Ascending aorta (tissue), 2 donors: ENCODE measurements at regions not wholly inside any gene's neighbourhood (a gene's known extent, or its start where the extent isn't known, plus 50 kb on each side); places are given as distances from the start of the nearest gene placed in this dataset.

Source experiments
- DNase-seq, 2 donors: peaks; one replicate each; pipeline ENCODE4 v3.0.0-alpha.2; 2019; ENCODE audit warnings: low spot score in 2 of 2
- H3K27ac ChIP-seq, 2 donors: fragments of 200-600 bp; sonication (generic); one replicate each; pipeline ENCODE4 v1.5.1; 2016 to 2017; ENCODE audit warnings: mild to moderate bottlenecking in 1 of 2
- H3K27me3 ChIP-seq: fragments of 200-600 bp; sonication (generic); one replicate; pipeline ENCODE4 v1.5.1; 2017
- H3K36me3 ChIP-seq, 2 donors: fragments of 200-600 bp; sonication (generic); one replicate each; pipeline ENCODE4 v1.5.1; 2016
- H3K4me1 ChIP-seq, 2 donors: fragments of 200-600 bp; sonication (generic); one replicate each; pipeline ENCODE4 v1.5.1; 2016 to 2017; ENCODE audit warnings: mild to moderate bottlenecking in 1 of 2
- H3K4me3 ChIP-seq, 2 donors: fragments of 200-600 bp; sonication (generic); one replicate each; pipeline ENCODE4 v1.5.1; 2016 to 2017; ENCODE audit warnings: mild to moderate bottlenecking in 1 of 2
- H3K9me3 ChIP-seq, 2 donors: fragments of 200-600 bp; sonication (generic); one replicate each; pipeline ENCODE4 v1.5.1; 2016
- intact Hi-C: fragments of 100-400 bp; cut with DNase I; formaldehyde crosslinking; loops from one replicate; pipeline ENCODE4 v1.15.1; 2023
- TF ChIP-seq, protein P1 (sequence below), 3 experiments: fragments of 200-600 bp in 2 of 3; fragments of 450-650 bp in 1 of 3; sonication (generic) in 2 of 3; IDR thresholded peaks; one replicate each; pipeline ENCODE4 v1.5.1; 2016 to 2019; ENCODE audit warnings: antibody characterized with exemption in 3 of 3, mild to moderate bottlenecking in 1 of 3, moderate library complexity in 1 of 3

GRCh38 chr6:165119231-165120020, 190.0 kb downstream of the C6orf118 start:
- H3K27ac ChIP-seq: no peak overlapping the region
- no peaks in the 10 kb centered on the region for H3K4me1 ChIP-seq
- peaks cover 0 to 5% of the 10 kb centered on the region in 2 donors for H3K9me3 ChIP-seq
- H3K4me3 ChIP-seq: no peak overlapping the region
- DNase-seq: no peak
- no peaks in the 10 kb centered on the region for H3K27me3 ChIP-seq
- no peaks in the 10 kb centered on the region for H3K36me3 ChIP-seq
- intact Hi-C loops: no loop called here
- TF ChIP-seq, protein P1, sequence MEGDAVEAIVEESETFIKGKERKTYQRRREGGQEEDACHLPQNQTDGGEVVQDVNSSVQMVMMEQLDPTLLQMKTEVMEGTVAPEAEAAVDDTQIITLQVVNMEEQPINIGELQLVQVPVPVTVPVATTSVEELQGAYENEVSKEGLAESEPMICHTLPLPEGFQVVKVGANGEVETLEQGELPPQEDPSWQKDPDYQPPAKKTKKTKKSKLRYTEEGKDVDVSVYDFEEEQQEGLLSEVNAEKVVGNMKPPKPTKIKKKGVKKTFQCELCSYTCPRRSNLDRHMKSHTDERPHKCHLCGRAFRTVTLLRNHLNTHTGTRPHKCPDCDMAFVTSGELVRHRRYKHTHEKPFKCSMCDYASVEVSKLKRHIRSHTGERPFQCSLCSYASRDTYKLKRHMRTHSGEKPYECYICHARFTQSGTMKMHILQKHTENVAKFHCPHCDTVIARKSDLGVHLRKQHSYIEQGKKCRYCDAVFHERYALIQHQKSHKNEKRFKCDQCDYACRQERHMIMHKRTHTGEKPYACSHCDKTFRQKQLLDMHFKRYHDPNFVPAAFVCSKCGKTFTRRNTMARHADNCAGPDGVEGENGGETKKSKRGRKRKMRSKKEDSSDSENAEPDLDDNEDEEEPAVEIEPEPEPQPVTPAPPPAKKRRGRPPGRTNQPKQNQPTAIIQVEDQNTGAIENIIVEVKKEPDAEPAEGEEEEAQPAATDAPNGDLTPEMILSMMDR (IDR thresholded peaks at IDR 0.05): no peak

DNA sequence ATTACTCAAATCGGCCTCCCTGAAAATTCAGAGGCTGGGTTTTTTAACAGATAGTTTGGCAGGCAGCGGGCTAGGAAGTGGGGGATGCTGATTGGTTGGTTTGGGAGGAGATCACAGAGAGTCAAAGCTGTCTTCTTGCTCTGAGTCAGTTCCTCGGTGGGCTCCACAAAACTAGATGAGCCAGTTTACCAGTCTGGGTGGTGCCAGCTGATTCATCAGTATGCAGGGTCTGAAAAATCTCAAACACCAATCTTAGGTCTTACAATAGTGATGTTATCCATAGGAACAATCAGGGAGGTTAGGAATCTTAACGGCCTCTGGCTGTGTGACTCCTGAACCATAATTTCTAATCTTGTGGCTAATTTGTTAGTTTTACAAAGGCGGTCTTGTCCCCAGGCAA, 190.7 kb downstream of the C6orf118 start:
- no peaks in the 10 kb centered on the region for H3K4me1 ChIP-seq
- H3K27me3 ChIP-seq: no peaks in the 10 kb centered on the region
- peaks cover 0 to 9% of the 10 kb centered on the region in 2 donors for H3K9me3 ChIP-seq
- H3K36me3 ChIP-seq: no peaks in the 10 kb centered on the region
- DNase-seq: no peak
- H3K4me3 ChIP-seq: no peak overlapping the region
- H3K27ac ChIP-seq: no peak overlapping the region
- intact Hi-C loops: no loop called here
- TF ChIP-seq, protein P1 (IDR thresholded peaks at IDR 0.05): no peak

DNA sequence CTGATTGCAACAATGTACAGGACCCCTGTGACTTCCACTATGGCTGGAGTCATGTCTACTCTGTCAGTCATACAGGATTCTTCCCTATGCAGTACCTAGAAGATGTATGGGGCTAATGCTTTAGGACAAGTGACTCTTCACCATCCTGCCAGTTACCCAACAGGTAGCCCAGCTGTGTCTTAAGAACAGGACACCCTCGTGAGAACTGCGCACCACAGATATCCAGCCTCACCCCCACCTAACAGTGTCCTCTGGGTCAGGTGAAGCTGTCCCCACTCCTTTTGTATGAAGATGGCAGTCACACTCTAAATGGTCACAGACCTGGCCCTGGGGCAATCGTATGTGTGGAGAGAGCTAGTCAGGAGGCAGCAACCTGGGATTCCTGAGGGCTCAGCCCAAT, 191.6 kb downstream of the C6orf118 start:
- H3K27me3 ChIP-seq: no peaks in the 10 kb centered on the region
- intact Hi-C loops: no loop called here
- H3K36me3 ChIP-seq: no peaks in the 10 kb centered on the region
- DNase-seq: no peak
- H3K4me3 ChIP-seq: no peak overlapping the region
- H3K9me3 ChIP-seq: peaks cover 0 to 11% of the 10 kb centered on the region in 2 donors
- TF ChIP-seq, protein P1 (IDR thresholded peaks at IDR 0.05): no peak
- no peaks in the 10 kb centered on the region for H3K4me1 ChIP-seq
- no peak overlapping the region for H3K27ac ChIP-seq

GRCh38 chr6:165117121-165117520, 192.3 kb downstream of the C6orf118 start:
- Histone ChIP-seq H3K27ac (no peak overlapping the region), H3K36me3 (no peaks in the 10 kb centered on the region), H3K27me3 (no peaks in the 10 kb centered on the region), H3K4me1 (no peaks in the 10 kb centered on the region), H3K4me3 (no peak overlapping the region), H3K9me3 (peaks cover 0 to 11% of the 10 kb centered on the region in 2 donors)
- TF ChIP-seq, protein P1 (IDR thresholded peaks at IDR 0.05): no peak
- DNase-seq: no peak
- intact Hi-C loops: no loop called here

GRCh38 chr6:165110860-165111259, 198.5 kb downstream of the C6orf118 start:
- no peak overlapping the region for H3K27ac ChIP-seq
- H3K27me3 ChIP-seq: no peaks in the 10 kb centered on the region
- no peak for DNase-seq
- H3K4me1 ChIP-seq: no peaks in the 10 kb centered on the region
- H3K36me3 ChIP-seq: no peaks in the 10 kb centered on the region
- H3K4me3 ChIP-seq: no peak overlapping the region
- intact Hi-C loops: no loop called here
- H3K9me3 ChIP-seq: peaks cover 0 to 7% of the 10 kb centered on the region in 2 donors
- TF ChIP-seq, protein P1 (IDR thresholded peaks at IDR 0.05): no peak
